DND-41 (cell line): ENCODE measurements at regions not wholly inside any gene's neighbourhood (a gene's known extent, or its start where the extent isn't known, plus 50 kb on each side); places are given as distances from the start of the nearest gene placed in this dataset.

ENCODE experiments used
- EZH2 ChIP-seq: IDR thresholded peaks from 3 replicates; pipeline ENCODE4 v1.6.1; 2012; ENCODE audit warnings: borderline replicate concordance, low read depth, mild to moderate bottlenecking, moderate library complexity, low read length, inconsistent platforms; ENCODE audit not compliant: severe bottlenecking
- TF ChIP-seq, protein P1 (sequence below): IDR thresholded peaks from 2 replicates; pipeline ENCODE4 v1.5.1; 2012; ENCODE audit warnings: borderline replicate concordance, low read length, moderate library complexity, mild to moderate bottlenecking; ENCODE audit not compliant: poor library complexity, severe bottlenecking; ENCODE audit errors: extremely low read depth

DNA sequence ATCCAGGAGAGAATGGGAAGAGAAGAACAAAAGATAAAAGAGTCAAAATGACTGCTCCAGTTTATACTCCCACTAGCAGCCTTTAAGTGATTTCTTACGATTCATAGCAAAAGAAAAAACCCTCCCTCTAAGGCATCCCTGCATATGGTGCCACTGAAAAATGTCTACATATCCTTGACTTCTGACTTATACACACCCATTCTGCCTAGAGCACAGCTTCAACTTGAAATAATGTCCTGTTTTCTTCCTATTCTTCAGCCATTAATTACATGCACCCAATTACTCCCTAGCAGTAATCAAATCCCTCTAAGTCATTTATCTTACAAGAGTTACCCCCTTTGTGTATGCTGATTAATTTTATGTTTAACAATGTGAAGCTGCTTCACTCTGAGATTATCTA, 393.5 kb downstream of the HTR7 start:
- TF ChIP-seq, protein P1, sequence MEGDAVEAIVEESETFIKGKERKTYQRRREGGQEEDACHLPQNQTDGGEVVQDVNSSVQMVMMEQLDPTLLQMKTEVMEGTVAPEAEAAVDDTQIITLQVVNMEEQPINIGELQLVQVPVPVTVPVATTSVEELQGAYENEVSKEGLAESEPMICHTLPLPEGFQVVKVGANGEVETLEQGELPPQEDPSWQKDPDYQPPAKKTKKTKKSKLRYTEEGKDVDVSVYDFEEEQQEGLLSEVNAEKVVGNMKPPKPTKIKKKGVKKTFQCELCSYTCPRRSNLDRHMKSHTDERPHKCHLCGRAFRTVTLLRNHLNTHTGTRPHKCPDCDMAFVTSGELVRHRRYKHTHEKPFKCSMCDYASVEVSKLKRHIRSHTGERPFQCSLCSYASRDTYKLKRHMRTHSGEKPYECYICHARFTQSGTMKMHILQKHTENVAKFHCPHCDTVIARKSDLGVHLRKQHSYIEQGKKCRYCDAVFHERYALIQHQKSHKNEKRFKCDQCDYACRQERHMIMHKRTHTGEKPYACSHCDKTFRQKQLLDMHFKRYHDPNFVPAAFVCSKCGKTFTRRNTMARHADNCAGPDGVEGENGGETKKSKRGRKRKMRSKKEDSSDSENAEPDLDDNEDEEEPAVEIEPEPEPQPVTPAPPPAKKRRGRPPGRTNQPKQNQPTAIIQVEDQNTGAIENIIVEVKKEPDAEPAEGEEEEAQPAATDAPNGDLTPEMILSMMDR = no peak
- no peak for TF ChIP-seq EZH2
